Liver (tissue), 8 donors: ENCODE measurements at regions not wholly inside any gene's neighbourhood (a gene's known extent, or its start where the extent isn't known, plus 50 kb on each side); places are given as distances from the start of the nearest gene placed in this dataset.

Experiments used
- DNase-seq: peaks from one replicate; pipeline ENCODE4 v3.0.0-alpha.2; 2017; ENCODE audit warnings: low spot score
- H3K27ac ChIP-seq, 2 donors: one replicate each; pipeline ENCODE4 v1.7.0; 2013; ENCODE audit warnings: inconsistent platforms in 2 of 2, low read length in 2 of 2, control low read depth in 1 of 2, low read depth in 1 of 2, mild to moderate bottlenecking in 1 of 2
- H3K27me3 ChIP-seq, 4 donors: one replicate each; pipeline versions ENCODE4 v1.6.1 to v1.7.0; 2013; ENCODE audit warnings: low read length in 3 of 4, inconsistent platforms in 1 of 4, mild to moderate bottlenecking in 1 of 4, moderate library complexity in 1 of 4; ENCODE audit not compliant: control insufficient read depth in 4 of 4, insufficient read depth in 4 of 4
- H3K36me3 ChIP-seq, 4 donors: one replicate each; pipeline versions ENCODE4 v1.6.1 to v1.7.0; 2013; ENCODE audit warnings: low read length in 3 of 4, mild to moderate bottlenecking in 3 of 4, low read depth in 1 of 4, moderate library complexity in 1 of 4; ENCODE audit not compliant: control insufficient read depth in 4 of 4, insufficient read depth in 3 of 4
- H3K4me1 ChIP-seq, 4 donors: one replicate each; pipeline versions ENCODE4 v1.6.1 to v1.7.0; 2013; ENCODE audit warnings: low read length in 3 of 4, mild to moderate bottlenecking in 3 of 4, moderate library complexity in 1 of 4; ENCODE audit not compliant: control insufficient read depth in 4 of 4, insufficient read depth in 4 of 4
- H3K4me3 ChIP-seq, 3 donors: one replicate each; pipeline versions ENCODE4 v1.6.1 to v1.7.0; 2013; ENCODE audit warnings: low read length in 3 of 3, control low read depth in 1 of 3, low read depth in 1 of 3, mild to moderate bottlenecking in 1 of 3
- H3K9ac ChIP-seq, 2 donors: one replicate each; pipeline ENCODE4 v1.7.0; 2013; ENCODE audit warnings: low read length in 2 of 2, mild to moderate bottlenecking in 2 of 2, moderate library complexity in 2 of 2, control low read depth in 1 of 2, low read depth in 1 of 2
- H3K9me3 ChIP-seq, 4 donors: one replicate each; pipeline versions ENCODE4 v1.6.1 to v1.7.0; 2013; ENCODE audit warnings: low read length in 3 of 4; ENCODE audit not compliant: control insufficient read depth in 4 of 4
- EGR1 ChIP-seq, 2 donors: IDR thresholded peaks; 2 replicates each; pipeline ENCODE4 v1.6.1; 2016 to 2018; ENCODE audit warnings: antibody characterized with exemption in 2 of 2, low read depth in 2 of 2
- FOXA1 ChIP-seq: IDR thresholded peaks from 2 replicates; pipeline ENCODE4 v1.6.1; 2016; ENCODE audit warnings: antibody characterized with exemption
- FOXA2 ChIP-seq: IDR thresholded peaks from 2 replicates; pipeline ENCODE4 v1.6.1; 2016; ENCODE audit warnings: antibody characterized with exemption
- GABPA ChIP-seq, 2 donors: IDR thresholded peaks in 1 of 2; conservative IDR thresholded peaks in 1 of 2; 2 replicates each; pipeline ENCODE4 v1.6.1; 2016; ENCODE audit warnings: antibody characterized with exemption in 2 of 2, mild to moderate bottlenecking in 1 of 2, moderate library complexity in 1 of 2
- HNF4A ChIP-seq, 2 donors: conservative IDR thresholded peaks; 2 replicates each; pipeline ENCODE4 v1.6.1; 2016; ENCODE audit warnings: antibody characterized with exemption in 2 of 2, mild to moderate bottlenecking in 2 of 2
- HNF4G ChIP-seq: IDR thresholded peaks from 2 replicates; pipeline ENCODE4 v1.6.1; 2016; ENCODE audit warnings: antibody characterized with exemption
- JUND ChIP-seq, 2 donors: IDR thresholded peaks; 2 replicates each; pipeline ENCODE4 v1.6.1; 2016; ENCODE audit warnings: antibody characterized with exemption in 2 of 2
- NR2F2 ChIP-seq: IDR thresholded peaks from 2 replicates; pipeline ENCODE4 v1.6.1; 2016; ENCODE audit warnings: antibody characterized with exemption
- RAD21 ChIP-seq, 2 donors: IDR thresholded peaks; 2 replicates each; pipeline ENCODE4 v1.6.1; 2016; ENCODE audit warnings: antibody characterized with exemption in 2 of 2, mild to moderate bottlenecking in 2 of 2
- REST ChIP-seq: IDR thresholded peaks from 2 replicates; pipeline ENCODE4 v1.6.1; 2016; ENCODE audit warnings: antibody characterized with exemption, mild to moderate bottlenecking
- RXRA ChIP-seq, 2 donors: IDR thresholded peaks; 2 replicates each; pipeline ENCODE4 v1.6.1; 2017 to 2018; ENCODE audit warnings: antibody characterized with exemption in 2 of 2, mild to moderate bottlenecking in 1 of 2
- SP1 ChIP-seq: IDR thresholded peaks from 2 replicates; pipeline ENCODE4 v1.6.1; 2018; ENCODE audit warnings: antibody characterized with exemption, mild to moderate bottlenecking
- TAF1 ChIP-seq: conservative IDR thresholded peaks from 2 replicates; pipeline ENCODE4 v1.6.1; 2016; ENCODE audit warnings: antibody characterized with exemption, mild to moderate bottlenecking
- YY1 ChIP-seq: IDR thresholded peaks from 2 replicates; pipeline ENCODE4 v1.6.1; 2016; ENCODE audit warnings: antibody characterized with exemption, mild to moderate bottlenecking
- ZBTB33 ChIP-seq: IDR thresholded peaks from 2 replicates; pipeline ENCODE4 v1.6.1; 2016; ENCODE audit warnings: antibody characterized with exemption
- WGBS: extraction: QIAGEN DNeasy Blood & Tissue Kit; methylation state at CpG from one replicate; pipeline ENCODE4 v1.1.7; 2013; 5-methylcytosine and 5-hydroxymethylcytosine counted together
- TF ChIP-seq, protein P1 (sequence below): fragments of 150-350 bp; IDR thresholded peaks from 2 replicates; pipeline ENCODE4 v1.5.1; 2017; ENCODE audit warnings: improper control_type of control experiment, low read depth, low read length; ENCODE audit not compliant: missing input control
- TF ChIP-seq, protein P2 (sequence below): IDR thresholded peaks from 2 replicates; pipeline ENCODE4 v1.6.1; 2016; ENCODE audit warnings: antibody characterized with exemption
- TF ChIP-seq, protein P3 (sequence below): IDR thresholded peaks from 2 replicates; pipeline ENCODE4 v1.6.1; 2016; ENCODE audit warnings: antibody characterized with exemption
- donor health status: healthy.
- donor health status: healthy.
- donor health status: healthy.
- donor health status: healthy.
- donor health status: healthy.

DNA sequence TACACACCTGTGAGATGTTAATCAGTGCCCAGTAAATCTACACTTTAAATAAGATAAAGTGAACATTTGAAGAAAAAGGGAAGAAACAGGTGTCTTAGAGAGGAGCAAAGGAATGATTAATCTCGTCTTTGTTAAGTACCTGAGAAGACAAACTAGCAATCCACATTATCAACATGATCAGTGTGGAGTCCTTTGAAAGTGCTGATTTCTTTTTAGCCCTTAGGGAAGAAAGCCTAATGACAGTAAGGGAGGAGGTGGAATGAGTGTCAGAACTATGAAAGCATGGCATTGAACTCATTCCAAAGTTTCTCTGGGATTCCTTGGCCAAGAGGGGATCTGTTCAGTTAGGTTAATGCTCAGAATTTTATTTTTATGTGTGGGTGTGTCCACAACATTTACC lies 1109.0 kb upstream of the ACO1 start (continued):
- TF ChIP-seq, protein P1, sequence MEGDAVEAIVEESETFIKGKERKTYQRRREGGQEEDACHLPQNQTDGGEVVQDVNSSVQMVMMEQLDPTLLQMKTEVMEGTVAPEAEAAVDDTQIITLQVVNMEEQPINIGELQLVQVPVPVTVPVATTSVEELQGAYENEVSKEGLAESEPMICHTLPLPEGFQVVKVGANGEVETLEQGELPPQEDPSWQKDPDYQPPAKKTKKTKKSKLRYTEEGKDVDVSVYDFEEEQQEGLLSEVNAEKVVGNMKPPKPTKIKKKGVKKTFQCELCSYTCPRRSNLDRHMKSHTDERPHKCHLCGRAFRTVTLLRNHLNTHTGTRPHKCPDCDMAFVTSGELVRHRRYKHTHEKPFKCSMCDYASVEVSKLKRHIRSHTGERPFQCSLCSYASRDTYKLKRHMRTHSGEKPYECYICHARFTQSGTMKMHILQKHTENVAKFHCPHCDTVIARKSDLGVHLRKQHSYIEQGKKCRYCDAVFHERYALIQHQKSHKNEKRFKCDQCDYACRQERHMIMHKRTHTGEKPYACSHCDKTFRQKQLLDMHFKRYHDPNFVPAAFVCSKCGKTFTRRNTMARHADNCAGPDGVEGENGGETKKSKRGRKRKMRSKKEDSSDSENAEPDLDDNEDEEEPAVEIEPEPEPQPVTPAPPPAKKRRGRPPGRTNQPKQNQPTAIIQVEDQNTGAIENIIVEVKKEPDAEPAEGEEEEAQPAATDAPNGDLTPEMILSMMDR = no peak
- TF ChIP-seq YY1 (no peak), HNF4A (conservative IDR thresholded peaks at IDR 0.05) (no peak)

DNA sequence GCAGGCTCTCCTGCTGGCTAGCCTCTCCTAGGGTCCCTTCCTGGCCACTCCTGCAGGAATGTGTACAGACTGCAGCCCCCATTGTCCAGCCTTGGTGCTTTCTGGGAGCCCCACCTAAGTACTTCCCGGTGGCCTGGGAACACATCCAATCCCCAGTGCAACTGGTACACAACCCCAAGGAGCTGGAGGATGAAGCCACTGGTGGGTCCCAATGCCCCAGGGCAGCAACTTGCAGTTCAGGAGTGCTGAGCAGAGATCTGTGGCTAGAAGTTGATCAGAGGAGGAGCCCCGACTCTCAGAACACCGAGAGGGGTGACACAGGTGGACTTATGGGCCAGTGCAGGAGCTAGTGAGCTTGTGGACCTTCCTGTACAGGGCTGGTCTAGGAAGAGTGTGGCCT lies 1093.7 kb upstream of the ACO1 start:
- TF ChIP-seq YY1 (no peak), SP1 (no peak), HNF4G (no peak), JUND (IDR thresholded peaks at IDR 0.05) (no peak), ZBTB33 (no peak), RAD21 (IDR thresholded peaks at IDR 0.05) (no peak), EGR1 (IDR thresholded peaks at IDR 0.05; ENCODE audit: low read depth in 2 of 2) (no peak), NR2F2 (no peak), TAF1 (no peak), HNF4A (conservative IDR thresholded peaks at IDR 0.05) (no peak), RXRA (IDR thresholded peaks at IDR 0.05) (no peak), FOXA2 (no peak), FOXA1 (no peak), REST (no peak), GABPA (IDR thresholded peaks at IDR 0.05 in 1 of 2, conservative IDR thresholded peaks at IDR 0.05 in 1 of 2) (no peak)
- TF ChIP-seq, protein P1 = no peak
- TF ChIP-seq, protein P2, sequence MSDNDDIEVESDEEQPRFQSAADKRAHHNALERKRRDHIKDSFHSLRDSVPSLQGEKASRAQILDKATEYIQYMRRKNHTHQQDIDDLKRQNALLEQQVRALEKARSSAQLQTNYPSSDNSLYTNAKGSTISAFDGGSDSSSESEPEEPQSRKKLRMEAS = no peak
- TF ChIP-seq, protein P3, sequence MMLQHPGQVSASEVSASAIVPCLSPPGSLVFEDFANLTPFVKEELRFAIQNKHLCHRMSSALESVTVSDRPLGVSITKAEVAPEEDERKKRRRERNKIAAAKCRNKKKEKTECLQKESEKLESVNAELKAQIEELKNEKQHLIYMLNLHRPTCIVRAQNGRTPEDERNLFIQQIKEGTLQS = no peak
- no peak overlapping the region for H3K27ac ChIP-seq
- no peaks in the 10 kb centered on the region for H3K4me1 ChIP-seq
- peaks cover 0 to 3% (median 0%) of the 10 kb centered on the region in 4 donors for H3K9me3 ChIP-seq
- WGBS = 80% methylated on average over 3 of the region's 3 CpGs
- peaks cover 0 to 2% (median 0%) of the 10 kb centered on the region in 4 donors for H3K27me3 ChIP-seq
- H3K4me3 ChIP-seq = no peak overlapping the region
- H3K36me3 ChIP-seq = no peaks in the 10 kb centered on the region
- no peak for DNase-seq
- no peak overlapping the region for H3K9ac ChIP-seq
